Activated effector memory CD4-positive, alpha-beta T cell treated with anti-CD3 and anti-CD28 coated beads, Interleukin-2, amount 50 U/mL, for 16 hours (primary cell): ENCODE measurements at regions not wholly inside any gene's neighbourhood (a gene's known extent, or its start where the extent isn't known, plus 50 kb on each side); places are given as distances from the start of the nearest gene placed in this dataset.
"Not testable (repeated sequence)": the region's sequence is repeated elsewhere in the genome, so short reads cannot be mapped to it uniquely, and the experiment has no call there.

Source experiments
- DNase-seq: peaks from one replicate; pipeline ENCODE4 v3.0.0-alpha.2; 2020

DNA sequence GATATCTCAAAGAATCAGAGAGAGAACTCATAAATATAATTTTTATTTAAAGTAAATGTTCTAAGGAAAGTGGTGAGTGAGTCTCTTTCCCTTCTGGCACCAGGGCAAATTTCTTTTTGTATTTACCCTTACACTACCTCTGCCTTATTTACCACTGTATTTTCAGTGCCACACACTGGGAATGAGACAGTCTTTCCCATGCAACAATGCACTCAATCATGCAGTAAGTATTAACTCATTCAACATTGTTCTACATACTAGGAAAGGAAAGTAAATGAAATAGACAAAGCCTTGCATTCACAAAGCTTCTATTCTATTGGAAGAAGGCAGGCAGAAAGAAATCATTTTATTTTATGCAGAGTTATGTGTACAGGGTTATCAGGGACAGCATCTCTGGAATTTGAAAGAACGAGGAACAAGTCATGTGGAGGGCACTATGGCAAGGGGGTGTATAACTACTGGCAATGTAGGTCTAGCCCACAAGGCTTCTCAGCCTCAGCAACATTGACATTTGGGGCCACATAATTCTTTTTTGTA, 129.8 kb upstream of the PRDX6 start:
- no peak for DNase-seq

DNA sequence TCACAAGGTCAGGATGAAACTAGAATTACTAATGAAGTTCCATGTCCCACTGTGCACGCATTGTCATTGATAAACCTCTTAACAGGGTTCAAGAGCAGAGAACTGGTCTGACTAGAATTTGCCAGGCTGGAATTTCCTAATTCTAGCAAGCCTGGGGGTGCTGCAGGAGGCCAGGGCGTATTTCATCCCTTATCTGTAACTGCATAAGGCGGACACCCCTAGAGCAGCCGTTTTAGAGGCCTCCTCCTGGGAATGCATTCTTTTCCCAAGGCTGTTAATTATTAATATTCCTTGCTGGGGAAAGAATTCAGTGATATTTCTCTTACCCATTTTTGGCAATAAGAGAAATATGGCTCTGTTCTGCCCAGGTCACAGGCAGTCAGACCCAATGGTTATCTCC, 124.5 kb upstream of the PRDX6 start:
- not testable (repeated sequence) for DNase-seq

DNA sequence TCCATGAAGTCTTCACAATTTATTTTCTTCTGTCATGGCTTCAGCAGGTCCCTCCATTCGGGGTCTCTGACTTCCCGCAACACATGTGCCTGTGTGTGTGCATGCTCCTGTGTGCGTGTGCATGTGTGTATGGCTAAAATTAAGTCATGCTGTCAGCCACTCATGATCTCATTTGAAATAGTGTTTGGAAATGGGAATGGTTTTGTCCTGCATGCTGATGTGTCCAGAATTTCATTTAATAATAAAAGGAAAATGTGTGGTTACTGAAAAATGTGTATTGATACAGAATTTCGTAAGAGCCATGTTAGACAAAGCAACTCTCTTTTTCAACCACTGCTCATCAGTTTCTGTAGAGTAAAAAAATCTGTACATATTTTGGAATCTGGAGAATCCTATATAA, 123.8 kb upstream of the PRDX6 start:
- no peak for DNase-seq

DNA sequence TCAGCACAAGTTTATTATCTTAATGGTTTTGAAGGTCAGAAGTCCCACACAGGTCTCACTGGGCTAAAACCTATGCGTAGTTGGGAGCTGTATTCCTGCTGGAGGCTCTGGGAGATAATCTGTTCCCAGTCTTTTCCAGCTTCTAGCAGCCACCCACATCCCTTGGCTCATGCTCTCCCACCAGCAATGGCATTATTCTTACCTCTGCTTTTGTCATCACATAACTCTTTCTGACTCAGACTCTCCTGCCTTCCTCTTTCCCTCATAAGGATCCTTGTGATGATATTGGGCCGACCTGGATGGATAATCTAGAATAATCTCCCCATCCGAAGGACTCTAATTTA, 122.2 kb upstream of the PRDX6 start:
- no peak for DNase-seq

DNA sequence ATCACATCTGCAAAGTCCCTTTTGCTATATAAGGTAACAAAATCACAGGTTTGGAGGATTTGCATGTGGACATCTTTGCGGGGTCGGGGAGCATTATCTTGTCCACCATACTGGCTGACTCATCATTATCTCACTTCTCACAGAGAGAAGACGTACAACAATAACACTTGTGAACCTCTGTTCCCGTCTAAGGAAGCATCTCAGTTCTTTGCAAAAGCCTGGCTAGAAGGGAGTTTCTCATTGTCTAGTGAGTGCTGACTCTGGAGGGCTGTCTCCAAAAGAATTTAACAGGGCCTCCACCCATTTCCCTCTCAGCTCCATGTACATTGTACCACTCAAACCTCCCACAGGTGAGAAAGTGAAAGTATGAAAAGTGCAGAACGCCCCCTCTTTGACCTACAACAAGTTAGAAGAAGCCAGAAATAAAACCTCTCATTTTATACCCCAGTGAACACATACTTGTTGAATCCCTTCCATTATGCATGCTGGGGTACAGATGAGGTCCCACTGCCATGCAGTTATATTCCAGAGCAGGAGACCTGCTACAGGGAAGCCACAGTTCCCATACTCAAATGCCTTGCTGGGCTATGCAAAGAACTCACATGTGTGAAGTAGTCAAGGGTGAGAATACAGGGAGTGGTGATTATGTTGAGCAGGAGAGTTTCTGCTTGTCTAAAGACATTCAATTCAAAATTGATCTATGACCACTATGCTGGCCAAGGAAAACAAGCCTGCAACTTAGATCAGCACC, 121.7 kb upstream of the PRDX6 start:
- no peak for DNase-seq

DNA sequence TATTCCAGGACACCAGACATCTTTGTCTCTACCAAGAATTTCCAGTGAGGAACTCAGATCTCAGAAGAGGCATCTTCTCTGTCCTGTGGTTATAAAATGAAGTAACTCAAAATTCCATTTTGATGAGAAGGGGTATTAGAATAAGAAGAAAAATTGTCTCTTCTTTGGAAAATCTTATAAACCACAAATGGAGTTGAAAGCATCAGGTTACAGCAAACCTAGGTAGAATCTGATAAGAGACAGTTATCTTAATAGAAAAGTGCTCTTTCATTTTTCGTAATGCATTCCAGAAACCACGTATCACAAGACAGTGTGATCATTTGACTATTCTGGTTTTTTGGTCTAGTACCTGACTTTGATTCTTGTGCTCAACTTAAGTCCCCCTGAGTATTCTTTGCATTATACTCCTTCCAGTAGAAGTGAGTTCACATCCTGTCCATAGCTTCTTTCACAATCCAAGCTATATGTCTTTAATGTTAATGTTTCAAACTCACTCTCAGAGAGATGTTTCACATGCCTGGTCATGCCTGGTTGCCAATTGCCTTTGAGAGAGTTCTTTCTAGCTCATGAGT, 120.9 kb upstream of the PRDX6 start:
- DNase-seq, result no peak

DNA sequence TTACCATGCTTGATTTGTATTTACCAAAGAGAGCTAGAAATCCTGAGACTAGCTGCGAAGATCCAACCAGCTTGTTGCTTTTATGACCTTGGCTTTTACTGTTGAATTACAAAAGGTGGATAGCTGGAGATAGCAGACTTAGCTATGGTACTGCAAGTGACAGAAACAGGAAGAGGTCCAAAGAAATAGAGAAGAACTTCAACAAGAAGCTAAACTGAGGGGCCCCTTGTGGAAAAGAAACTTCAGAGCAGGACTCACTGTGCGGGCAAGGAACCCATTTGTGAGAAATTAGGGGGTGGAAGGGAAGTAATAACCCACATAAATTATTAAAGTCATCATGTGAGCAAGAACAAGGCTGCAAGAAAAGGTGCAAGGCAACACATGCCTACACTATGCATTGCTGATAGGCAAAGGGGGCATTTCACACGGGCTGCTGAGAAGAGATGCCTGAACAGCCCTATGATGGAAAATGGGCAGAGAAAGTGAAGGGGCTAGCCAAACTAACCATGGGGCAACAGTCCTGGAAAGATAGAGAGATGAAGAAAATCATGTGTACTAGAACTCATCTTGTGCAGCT, 116.6 kb upstream of the PRDX6 start:
- DNase-seq, result no peak

DNA sequence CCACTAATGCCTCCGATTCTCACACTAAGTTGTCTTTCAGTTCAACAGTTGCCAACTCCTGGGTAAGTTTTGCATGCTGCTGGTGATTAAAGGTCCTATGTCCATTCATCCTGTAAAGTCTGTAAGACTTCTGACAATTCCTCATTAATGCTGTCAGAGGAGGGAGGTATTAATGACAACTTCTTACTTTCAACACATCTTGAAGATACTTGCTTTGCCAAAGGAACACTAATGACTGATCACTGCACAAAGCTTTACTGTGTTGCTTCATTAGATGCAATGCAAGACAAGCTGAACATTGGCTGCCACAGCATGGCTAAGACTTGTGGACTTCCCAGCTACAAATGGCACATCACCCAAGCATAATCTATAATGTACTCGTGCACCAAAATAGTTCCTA, 114.6 kb upstream of the PRDX6 start:
- DNase-seq, result no peak

DNA sequence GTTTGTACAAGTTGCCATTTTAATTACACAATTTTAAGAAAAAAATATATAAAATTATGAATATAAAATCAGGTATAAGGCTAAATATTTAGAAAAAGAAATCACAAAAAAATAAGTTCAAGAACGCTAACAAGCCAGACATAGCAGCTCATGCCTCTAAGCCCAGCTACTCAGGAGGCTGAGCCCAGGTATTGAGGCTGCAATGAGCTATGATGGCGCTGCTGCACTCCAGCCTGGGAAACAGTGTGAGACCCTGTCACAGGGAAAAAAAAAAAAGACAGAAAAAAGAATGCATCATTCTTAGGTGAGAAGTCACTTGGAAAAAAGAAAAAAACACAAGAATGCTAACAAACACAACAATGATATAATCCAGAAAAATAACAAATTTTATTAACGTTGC, 112.3 kb upstream of the PRDX6 start:
- DNase-seq, result no peak

DNA sequence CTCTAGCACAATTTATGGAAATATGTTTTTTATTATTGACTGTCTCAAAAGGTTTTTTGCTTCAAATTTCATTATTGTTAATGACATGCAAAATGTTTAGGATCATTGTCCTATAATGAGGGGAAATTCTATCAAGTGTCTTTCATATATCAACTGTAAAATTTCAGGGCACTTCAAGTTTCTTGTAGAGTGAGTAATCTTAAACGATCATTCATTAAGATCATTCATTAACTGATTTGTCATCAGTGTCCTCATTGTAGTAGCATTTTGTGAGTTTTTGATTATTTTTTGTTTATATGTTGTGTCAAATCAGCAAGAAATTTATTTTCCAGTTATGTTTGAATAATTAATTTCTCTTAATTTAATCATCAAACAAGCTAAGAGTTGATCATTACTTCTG, 111.8 kb upstream of the PRDX6 start:
- no peak for DNase-seq

DNA sequence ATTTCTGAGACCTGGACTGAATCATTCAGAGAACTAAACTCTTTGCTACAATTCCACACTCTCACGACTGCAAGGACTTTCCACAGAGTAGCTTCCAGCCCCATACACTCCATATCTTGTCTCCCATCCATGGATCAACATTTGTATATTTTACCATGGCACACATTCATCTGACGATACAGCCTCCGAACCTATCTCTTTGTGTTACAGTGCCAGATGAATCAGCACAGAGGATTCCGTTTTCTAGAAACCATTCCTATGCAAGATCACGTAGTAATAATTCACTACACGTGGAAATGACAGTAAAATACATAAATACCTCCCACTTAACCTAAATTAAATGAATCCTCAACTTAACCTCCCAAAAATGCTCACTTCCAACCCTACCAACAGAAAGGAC, 110.0 kb upstream of the PRDX6 start:
- no peak for DNase-seq

DNA sequence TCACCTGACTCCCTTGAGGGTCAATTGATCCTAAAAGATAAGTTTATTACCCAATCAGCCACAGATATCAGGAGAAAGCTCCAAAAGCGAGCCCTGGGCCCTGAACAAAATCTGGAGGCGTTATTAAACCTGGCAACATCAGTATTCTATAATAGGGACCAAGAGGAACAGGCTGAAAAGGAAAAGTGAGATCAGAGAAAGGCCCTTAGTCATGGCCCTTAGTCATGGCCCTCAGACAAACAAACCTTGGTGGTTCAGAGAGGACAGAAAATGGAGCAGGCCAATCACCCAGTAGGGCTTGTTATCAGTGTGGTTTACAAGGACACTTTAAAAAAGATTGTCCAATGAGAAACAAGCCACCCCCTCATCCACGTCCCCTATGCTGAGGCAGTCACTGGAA, 106.5 kb upstream of the PRDX6 start:
- not testable (repeated sequence) for DNase-seq

DNA sequence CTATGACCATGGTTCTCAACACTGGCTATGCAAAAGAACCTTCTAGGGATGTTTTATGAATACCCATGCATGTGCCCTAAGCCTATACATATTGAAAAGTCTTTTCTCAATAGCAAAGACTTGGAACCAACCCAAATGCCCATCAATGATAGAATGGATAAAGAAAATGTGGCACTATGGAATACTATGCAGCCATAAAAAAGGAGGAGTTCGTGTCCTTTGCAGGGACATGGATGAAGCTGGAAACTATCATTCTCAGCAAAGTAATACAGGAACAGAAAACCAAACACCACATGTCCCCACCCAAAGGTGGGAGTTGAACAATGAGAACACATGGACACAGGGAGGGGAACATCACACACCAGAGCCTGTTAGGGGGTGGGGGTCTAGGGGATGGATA, 101.1 kb upstream of the PRDX6 start:
- DNase-seq, result not testable (repeated sequence)

DNA sequence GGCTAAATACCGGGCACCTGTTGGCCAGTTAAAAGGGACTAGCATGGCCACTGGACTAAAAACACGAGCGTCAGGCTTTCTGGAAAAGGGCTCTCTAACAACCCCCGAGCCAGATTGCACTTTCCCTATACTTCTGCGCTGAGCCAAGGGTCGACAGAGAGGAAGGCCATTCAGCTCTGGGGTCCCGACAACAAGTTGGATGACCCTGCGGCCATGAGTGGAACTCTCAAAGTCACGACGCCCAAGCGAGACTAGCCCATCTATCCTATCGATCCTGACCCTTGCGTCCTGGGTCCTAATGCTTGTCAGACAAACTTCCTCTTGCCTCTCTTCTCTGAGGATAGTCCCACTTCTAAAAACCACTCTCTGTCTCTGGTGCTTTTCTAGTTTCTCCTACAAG, 99.9 kb upstream of the PRDX6 start:
- DNase-seq, result no peak

DNA sequence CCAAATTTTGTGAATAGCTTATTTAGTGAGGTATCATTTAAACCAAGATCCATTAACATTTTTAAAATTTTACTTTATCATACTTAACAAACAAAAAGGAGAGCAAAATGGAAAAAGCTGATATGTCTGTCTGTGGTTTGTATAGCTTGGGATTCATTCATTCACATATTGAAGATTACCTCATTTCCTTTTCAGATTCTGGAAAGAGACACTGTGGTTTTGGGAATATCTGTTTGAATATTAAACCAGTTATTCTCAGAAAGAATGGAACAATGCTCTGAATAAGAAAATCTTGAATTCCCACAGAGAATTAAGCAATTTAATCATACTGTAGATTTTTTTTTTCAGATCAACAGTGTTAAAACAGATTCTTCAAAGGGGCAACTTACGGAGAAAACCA, 93.8 kb upstream of the PRDX6 start:
- DNase-seq, result no peak

DNA sequence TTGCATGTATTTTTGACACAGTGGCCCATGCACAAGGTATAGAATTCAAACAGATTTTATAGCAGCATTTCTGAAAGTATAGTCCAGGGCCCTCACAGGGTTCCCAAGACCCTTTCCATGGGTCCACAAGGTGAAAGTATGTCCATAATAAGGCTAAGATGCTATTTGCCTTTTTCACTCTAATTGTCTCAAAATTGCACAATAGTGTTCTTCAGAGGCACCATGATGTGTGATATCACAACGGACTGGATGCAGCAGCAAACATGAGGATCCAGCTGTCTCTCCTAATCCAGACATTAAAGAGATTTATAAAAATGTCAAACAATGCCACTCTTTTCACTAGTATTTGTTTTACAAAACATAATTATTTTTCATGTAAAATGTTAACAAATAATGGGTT, 88.8 kb upstream of the PRDX6 start:
- no peak for DNase-seq

DNA sequence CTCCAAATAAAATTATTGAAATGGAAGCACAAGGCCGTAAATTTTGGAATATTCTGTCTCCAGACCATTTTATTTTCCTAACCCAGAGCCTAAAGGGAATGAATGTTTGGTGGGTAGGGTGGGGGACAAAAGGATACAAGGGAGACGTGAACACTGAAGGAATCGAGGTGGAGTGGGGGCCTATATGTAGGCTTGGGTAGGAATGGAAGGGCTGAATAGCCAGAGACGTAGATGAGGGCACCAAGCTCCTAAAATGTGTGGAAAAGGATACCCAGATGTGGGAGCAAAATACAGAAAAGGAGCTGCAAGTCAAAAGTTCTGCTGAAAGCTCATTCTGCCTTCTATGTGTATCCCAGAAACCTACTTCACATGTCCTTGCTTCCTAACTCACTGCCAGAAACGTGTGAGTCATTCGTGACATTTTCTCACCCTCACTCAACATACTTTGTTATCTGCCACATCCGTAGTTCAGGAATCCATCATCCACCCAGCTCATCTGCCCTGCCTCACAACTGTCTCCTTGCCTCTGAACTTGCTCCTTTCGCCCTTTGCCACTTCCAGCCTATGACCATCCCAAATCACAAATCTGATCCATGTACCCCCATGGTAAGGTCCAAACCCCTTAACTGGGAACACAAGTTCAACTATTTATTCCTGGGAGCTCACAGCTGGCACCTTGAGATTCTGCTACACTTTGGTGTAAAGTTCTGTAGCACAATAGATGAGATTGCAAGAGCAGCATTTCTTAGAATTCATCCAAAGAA, 84.1 kb upstream of the PRDX6 start:
- no peak for DNase-seq

DNA sequence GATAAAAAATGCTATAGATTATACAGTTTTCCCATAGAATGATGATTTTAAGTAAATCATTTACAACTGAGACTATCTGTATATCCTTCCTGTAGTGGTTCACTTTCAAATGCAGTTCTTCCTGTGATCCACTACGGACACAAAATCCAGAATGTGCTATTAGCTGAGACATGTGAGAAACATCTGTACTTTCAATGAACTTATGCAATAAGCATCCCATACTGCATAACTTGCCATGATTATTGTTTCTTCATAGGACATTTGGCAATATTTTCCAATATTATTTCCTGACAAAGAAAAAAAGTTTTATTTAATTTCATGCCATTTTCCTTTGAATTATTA, 83.5 kb upstream of the PRDX6 start:
- DNase-seq, result no peak

DNA sequence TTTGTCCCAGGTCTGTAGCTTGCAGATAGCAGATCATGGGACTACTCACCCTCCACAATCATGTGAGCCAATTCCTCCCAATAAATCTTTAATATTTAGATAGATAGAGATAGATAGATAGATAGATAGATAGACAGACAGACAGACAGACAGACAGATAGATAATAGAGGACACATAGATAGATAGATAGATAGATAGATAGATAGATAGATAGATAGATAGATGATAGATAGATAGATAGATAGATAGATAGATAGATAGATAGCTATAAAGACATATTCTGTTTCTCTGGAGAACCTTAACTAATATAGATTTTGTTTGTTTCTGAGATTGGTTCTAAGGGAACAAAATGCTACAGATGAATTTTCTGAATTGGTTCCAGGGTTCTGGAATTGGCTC, 82.3 kb upstream of the PRDX6 start:
- not testable (repeated sequence) for DNase-seq

DNA sequence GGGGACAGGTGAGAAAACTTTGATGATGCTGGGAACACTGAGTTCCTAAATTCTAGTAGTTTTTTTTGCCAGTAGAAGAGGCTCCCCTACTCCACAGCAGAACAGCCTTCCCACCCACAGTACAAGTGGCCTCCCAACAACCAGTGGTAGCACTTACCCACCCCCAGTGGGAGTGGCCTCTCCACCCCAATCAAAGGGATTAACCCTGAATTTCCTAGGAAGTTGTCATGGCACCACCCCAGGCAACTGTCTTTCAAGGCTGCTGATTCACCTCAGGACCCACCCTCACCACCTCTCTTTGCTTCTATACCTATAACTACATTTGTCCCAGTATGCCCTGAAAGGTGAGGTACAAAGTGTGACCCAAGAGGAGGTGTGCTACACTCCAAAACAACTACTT, 81.4 kb upstream of the PRDX6 start:
- no peak for DNase-seq

DNA sequence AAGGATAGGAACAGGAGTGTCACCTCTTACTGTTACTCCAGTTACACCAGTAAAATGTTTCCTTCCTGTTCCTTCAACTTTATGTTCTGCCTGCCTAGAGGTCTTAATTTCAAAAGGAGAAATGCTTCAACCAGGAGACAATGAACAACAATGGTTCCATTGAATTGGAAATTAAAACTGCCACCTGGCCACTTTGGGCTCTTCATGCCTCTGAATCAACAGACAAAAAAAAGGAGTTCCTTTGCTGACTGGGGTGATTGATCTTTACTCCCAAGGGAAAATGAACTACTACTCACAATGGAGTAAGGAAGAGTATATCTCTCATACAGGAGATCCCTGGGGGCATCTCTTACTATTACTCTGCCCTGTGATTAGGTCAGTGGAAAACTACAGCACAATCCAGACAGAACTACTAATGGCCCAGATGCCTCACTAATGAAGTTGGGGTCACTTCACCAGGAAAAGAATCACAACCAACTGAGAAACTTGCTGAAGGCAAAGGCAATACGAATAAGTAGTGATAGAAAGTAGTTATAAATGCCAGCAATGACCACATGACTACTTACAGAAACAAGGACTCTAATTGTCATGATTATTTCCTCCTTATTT, 76.6 kb upstream of the PRDX6 start:
- DNase-seq, result no peak

DNA sequence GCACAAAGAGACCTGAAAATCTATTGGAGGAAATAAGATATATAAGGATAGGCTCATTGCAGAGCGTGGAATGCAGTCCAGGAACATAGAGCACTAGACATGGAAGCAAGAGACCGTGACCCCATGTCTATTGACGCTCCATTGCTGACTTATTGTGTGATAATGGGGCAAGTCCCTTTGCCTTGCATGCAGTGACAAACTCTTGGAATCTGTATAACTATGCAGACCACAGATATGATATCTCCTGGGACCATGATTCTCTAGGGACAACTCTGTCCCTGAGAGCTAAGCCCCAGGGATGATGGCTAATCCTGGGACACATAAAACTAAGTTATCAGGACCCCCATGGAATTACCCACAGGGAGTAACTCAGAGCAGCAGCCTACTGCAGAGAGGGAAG, 73.1 kb upstream of the PRDX6 start:
- DNase-seq, result no peak

DNA sequence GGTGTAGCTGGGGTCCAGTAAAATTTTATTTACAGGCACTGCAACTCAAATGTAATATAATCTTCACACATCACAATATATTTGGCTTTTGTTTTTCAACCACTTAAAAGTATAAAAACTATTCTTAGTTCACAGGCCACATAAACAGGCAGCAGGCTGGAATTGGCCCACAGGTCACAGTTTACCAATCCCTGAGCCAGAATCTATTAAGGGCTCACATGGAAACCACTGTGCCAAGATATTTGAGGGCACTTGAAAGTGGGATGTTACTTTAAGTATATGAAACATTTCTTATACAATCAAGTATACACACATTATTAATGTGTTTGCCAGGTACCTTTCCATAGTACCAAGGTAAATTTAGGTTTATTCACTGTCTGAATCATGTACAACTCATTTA, 71.9 kb upstream of the PRDX6 start:
- no peak for DNase-seq

DNA sequence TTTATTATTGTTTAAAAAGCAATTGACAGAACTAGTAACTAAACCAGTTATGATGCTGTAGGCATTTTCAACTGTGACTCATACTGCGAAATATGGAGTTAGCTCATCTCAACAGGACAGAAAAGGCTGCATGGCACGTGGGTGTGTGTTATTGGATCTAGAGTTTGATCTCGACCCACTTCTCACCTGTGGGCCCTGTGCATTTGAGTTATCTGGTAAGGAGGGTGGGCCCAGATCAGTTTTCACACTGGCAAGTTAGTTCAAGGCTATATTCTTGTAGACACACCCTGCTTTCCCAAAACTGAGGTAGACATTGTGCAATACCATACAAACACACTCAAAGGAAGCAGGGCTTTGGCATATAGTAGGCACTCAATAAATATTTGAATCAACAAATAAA, 71.3 kb upstream of the PRDX6 start:
- no peak for DNase-seq
